C4-2B (cell line): ENCODE measurements at regions not wholly inside any gene's neighbourhood (a gene's known extent, or its start where the extent isn't known, plus 50 kb on each side); places are given as distances from the start of the nearest gene placed in this dataset.

ENCODE experiments used
- ZFX ChIP-seq: fragments of 450-650 bp; IDR thresholded peaks from 2 replicates; pipeline ENCODE4 v1.6.1; 2017
- TF ChIP-seq, protein P1 (sequence below): fragments of 450-650 bp; conservative IDR thresholded peaks from 2 replicates; pipeline ENCODE4 v1.5.1; 2017; ENCODE audit warnings: mild to moderate bottlenecking

GRCh38 chr2:8606649-8607550, 75.0 kb upstream of the ID2 start:
- TF ChIP-seq, protein P1, sequence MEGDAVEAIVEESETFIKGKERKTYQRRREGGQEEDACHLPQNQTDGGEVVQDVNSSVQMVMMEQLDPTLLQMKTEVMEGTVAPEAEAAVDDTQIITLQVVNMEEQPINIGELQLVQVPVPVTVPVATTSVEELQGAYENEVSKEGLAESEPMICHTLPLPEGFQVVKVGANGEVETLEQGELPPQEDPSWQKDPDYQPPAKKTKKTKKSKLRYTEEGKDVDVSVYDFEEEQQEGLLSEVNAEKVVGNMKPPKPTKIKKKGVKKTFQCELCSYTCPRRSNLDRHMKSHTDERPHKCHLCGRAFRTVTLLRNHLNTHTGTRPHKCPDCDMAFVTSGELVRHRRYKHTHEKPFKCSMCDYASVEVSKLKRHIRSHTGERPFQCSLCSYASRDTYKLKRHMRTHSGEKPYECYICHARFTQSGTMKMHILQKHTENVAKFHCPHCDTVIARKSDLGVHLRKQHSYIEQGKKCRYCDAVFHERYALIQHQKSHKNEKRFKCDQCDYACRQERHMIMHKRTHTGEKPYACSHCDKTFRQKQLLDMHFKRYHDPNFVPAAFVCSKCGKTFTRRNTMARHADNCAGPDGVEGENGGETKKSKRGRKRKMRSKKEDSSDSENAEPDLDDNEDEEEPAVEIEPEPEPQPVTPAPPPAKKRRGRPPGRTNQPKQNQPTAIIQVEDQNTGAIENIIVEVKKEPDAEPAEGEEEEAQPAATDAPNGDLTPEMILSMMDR: no peak
- TF ChIP-seq ZFX: no peak
